ENCODE measurements at regions not wholly inside any gene's neighbourhood (a gene's known extent, or its start where the extent isn't known, plus 50 kb on each side); places are given as distances from the start of the nearest gene placed in this dataset.

GRCh38 chr6:113528111-113528510, 329.0 kb upstream of the MARCKS start:
- POLR2A ChIA-PET = no interaction called here
- H3K9me2 ChIP-seq = no peaks in the 10 kb centered on the region

GRCh38 chr6:113529196-113529595, 327.9 kb upstream of the MARCKS start:
- Histone ChIP-seq H3K9me2 (no peaks in the 10 kb centered on the region), H3F3A (replicated peaks; ENCODE audit: insufficient read depth) (peaks cover 6% of the 10 kb centered on the region), H3K4me2 (no peak overlapping the region), H3K79me2 (ENCODE audit: insufficient read depth) (no peaks in the 10 kb centered on the region), H3K4me3 (ENCODE audit: low read depth in 2 of 2, low read length in 1 of 2) (no peak overlapping the region), H3K9ac (no peak overlapping the region), H3K27ac (ENCODE audit: low read depth in 2 of 2, low read length in 1 of 2) (no peak overlapping the region), H3K9me3 (no peaks in the 10 kb centered on the region), H4K20me1 (ENCODE audit: insufficient read depth) (no peaks in the 10 kb centered on the region), H3K27me3 (ENCODE audit: insufficient read depth) (no peaks in the 10 kb centered on the region), H3K4me1 (ENCODE audit: control insufficient read depth in 1 of 2, insufficient read depth in 2 of 2, low read depth in 1 of 2, low read length in 1 of 2) (peaks cover 0 to 6% of the 10 kb centered on the region in 2 experiments; a peak in 1 of 4 replicates), H2AFZ (ENCODE audit: low read depth) (no peak overlapping the region), H3K36me3 (replicated peaks in 1 of 2; ENCODE audit: control insufficient read depth in 1 of 2, insufficient read depth in 2 of 2, low read length in 1 of 2) (no peaks in the 10 kb centered on the region)
- peak; percentile 19; the same call in 1 of the 2 replicates for TF ChIP-seq JUND (IDR thresholded peaks at IDR 0.05)
- TF ChIP-seq EP300 (IDR thresholded peaks at IDR 0.05; ENCODE audit: borderline replicate concordance in 1 of 2, low read depth in 1 of 2, low read length in 1 of 2) = peak in 1 of 2 experiments; percentile 28; a peak in 1 of 4 replicates
- TF ChIP-seq FOSL2 (IDR thresholded peaks at IDR 0.05; ENCODE audit: borderline replicate concordance, low read depth) = peak; percentile 28; the same call in 1 of the 2 replicates
- TF ChIP-seq USF1 (IDR thresholded peaks at IDR 0.05; ENCODE audit: borderline replicate concordance, low read depth) = no peak
- peak; percentile 65 for TF ChIP-seq NFIC (IDR thresholded peaks at IDR 0.05; ENCODE audit: borderline replicate concordance)
- ChIA-PET POLR2A (no interaction called here), CTCF (no interaction called here)
- peak; percentile 24 for DNase-seq

More at GRCh38 chr6:113528111-113528510, 329.0 kb upstream of the MARCKS start:
- WGBS (ENCODE audit: low lambda C conversion rate) = 94% methylated on average over 3 of the region's 3 CpGs
- Histone ChIP-seq H3F3A (replicated peaks; ENCODE audit: insufficient read depth) (peaks cover 6% of the 10 kb centered on the region), H3K36me3 (replicated peaks in 1 of 2; ENCODE audit: control insufficient read depth in 1 of 2, insufficient read depth in 2 of 2, low read length in 1 of 2) (no peaks in the 10 kb centered on the region), H3K79me2 (ENCODE audit: insufficient read depth) (no peaks in the 10 kb centered on the region), H3K4me2 (no peak overlapping the region), H2AFZ (ENCODE audit: low read depth) (no peak overlapping the region), H3K27me3 (ENCODE audit: insufficient read depth) (no peaks in the 10 kb centered on the region), H3K4me1 (ENCODE audit: control insufficient read depth in 1 of 2, insufficient read depth in 2 of 2, low read depth in 1 of 2, low read length in 1 of 2) (peaks cover 0 to 6% of the 10 kb centered on the region in 2 experiments; a peak in 1 of 4 replicates), H3K27ac (ENCODE audit: low read depth in 2 of 2, low read length in 1 of 2) (no peak overlapping the region), H3K9ac (no peak overlapping the region), H3K9me3 (no peaks in the 10 kb centered on the region), H3K4me3 (ENCODE audit: low read depth in 2 of 2, low read length in 1 of 2) (no peak overlapping the region), H4K20me1 (ENCODE audit: insufficient read depth) (no peaks in the 10 kb centered on the region)
- no peak for DNase-seq
- no peak for TF ChIP-seq EP300 (IDR thresholded peaks at IDR 0.05; ENCODE audit: borderline replicate concordance in 1 of 2, low read depth in 1 of 2, low read length in 1 of 2)
- CTCF ChIA-PET = interaction anchor here (0.6 kb wide), 1 partner anchor 83 kb away, joined by 3 read pairs; no protein-coding TSS in a partner anchor

- POLR2A ChIA-PET = no interaction called here
- H3K9me2 ChIP-seq = no peaks in the 10 kb centered on the region
- no peak overlapping the region for H3K27ac ChIP-seq (ENCODE audit: low read depth in 2 of 2, low read length in 1 of 2)
- no peak overlapping the region for H3K4me2 ChIP-seq
- peaks cover 6% of the 10 kb centered on the region for H3F3A ChIP-seq (replicated peaks; ENCODE audit: insufficient read depth)
- peak in 1 of 2 experiments; percentile 17; a peak in 1 of 4 replicates for TF ChIP-seq EP300 (IDR thresholded peaks at IDR 0.05; ENCODE audit: borderline replicate concordance in 1 of 2, low read depth in 1 of 2, low read length in 1 of 2)
- no peak for TF ChIP-seq NFIC (IDR thresholded peaks at IDR 0.05; ENCODE audit: borderline replicate concordance)
- H3K9me3 ChIP-seq = no peaks in the 10 kb centered on the region
- H3K4me1 ChIP-seq (ENCODE audit: control insufficient read depth in 1 of 2, insufficient read depth in 2 of 2, low read depth in 1 of 2, low read length in 1 of 2) = peaks cover 0 to 6% of the 10 kb centered on the region in 2 experiments; a peak in 1 of 4 replicates
- DNase-seq = peak; percentile 23
- no peak overlapping the region for H2AFZ ChIP-seq (ENCODE audit: low read depth)
- no peak overlapping the region for H3K4me3 ChIP-seq (ENCODE audit: low read depth in 2 of 2, low read length in 1 of 2)
- H3K9ac ChIP-seq = no peak overlapping the region
- CTCF ChIA-PET = no interaction called here
- WGBS (ENCODE audit: low lambda C conversion rate) = 68% methylated on average over 1 of the region's 1 CpG
- H3K27me3 ChIP-seq (ENCODE audit: insufficient read depth) = no peaks in the 10 kb centered on the region
- H3K36me3 ChIP-seq (replicated peaks in 1 of 2; ENCODE audit: control insufficient read depth in 1 of 2, insufficient read depth in 2 of 2, low read length in 1 of 2) = no peaks in the 10 kb centered on the region
- H4K20me1 ChIP-seq (ENCODE audit: insufficient read depth) = no peaks in the 10 kb centered on the region
- H3K79me2 ChIP-seq (ENCODE audit: insufficient read depth) = no peaks in the 10 kb centered on the region
These were observed 327.3 kb upstream of the MARCKS start for GRCh38 chr6:113529879-113530278.

Measured in SK-N-SH (cell line).